ENCODE measurements at regions not wholly inside any gene's neighbourhood (a gene's known extent, or its start where the extent isn't known, plus 50 kb on each side); places are given as distances from the start of the nearest gene placed in this dataset.

DNA sequence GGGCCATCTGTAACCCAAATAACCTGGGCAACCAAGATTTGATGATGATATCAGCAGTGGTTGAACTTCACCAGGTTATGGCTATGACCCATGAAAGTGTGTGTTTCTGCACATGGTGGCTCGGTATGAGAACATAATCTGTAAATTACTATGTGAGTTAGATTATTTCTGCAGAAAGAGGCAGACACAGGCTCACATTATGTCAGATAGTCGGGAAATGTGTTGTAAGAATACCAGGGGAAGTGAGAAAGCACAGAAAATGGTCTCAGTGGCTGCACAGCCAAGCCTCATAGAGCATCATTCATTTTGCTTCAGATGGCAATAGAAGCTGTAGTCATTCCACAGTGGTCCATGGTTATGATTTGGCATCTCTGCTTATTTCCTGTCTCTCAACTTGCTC, 63.0 kb upstream of the RBPJ start:
- POLR2A ChIA-PET (ENCODE audit: partially characterized antibody), result no interaction called here
- no peak overlapping the region for H3K9ac ChIP-seq (replicated peaks in 1 of 4; ENCODE audit: extremely low read depth in 1 of 4, low read depth in 3 of 4, low read length in 3 of 4)
- FAIRE-seq, result no peak
- TF ChIP-seq RNF2 (IDR thresholded peaks at IDR 0.05; ENCODE audit: borderline replicate concordance, low read depth, low read length, missing control alignments, poor library complexity, severe bottlenecking) (no peak), POLR2AphosphoS5 (IDR thresholded peaks at IDR 0.05; ENCODE audit: low read depth, low read length) (no peak), EGR1 (IDR thresholded peaks at IDR 0.05; ENCODE audit: borderline replicate concordance, low read depth, low read length) (no peak), JUND (IDR thresholded peaks at IDR 0.05; ENCODE audit: low read length) (no peak), SIRT6 (IDR thresholded peaks at IDR 0.05; ENCODE audit: low read length) (no peak), SP4 (IDR thresholded peaks at IDR 0.05; ENCODE audit: low read length) (no peak), EZH2 (IDR thresholded peaks at IDR 0.05; ENCODE audit: low read depth, low read length, severe bottlenecking) (no peak), HDAC6 (IDR thresholded peaks at IDR 0.05; ENCODE audit: low read depth, low read length) (no peak), GTF2F1 (IDR thresholded peaks at IDR 0.05; ENCODE audit: borderline replicate concordance, low read depth, low read length) (no peak), CHD2 (IDR thresholded peaks at IDR 0.05; ENCODE audit: low read length) (no peak), ZNF274 (IDR thresholded peaks at IDR 0.05; ENCODE audit: borderline replicate concordance, extremely low read depth, low read length) (no peak), POLR2A (IDR thresholded peaks at IDR 0.05; ENCODE audit: control extremely low read depth in 1 of 2, low read depth in 2 of 2, low read length in 2 of 2) (no peak), POU5F1 (IDR thresholded peaks at IDR 0.05; ENCODE audit: low read depth, low read length) (no peak), SUZ12 (IDR thresholded peaks at IDR 0.05; ENCODE audit: low read length) (no peak)

More for the DNA sequence above, 63.0 kb upstream of the RBPJ start:
- Histone ChIP-seq H3K56ac (replicated peaks; ENCODE audit: insufficient read length, low read depth, low read length) (no peak overlapping the region), H4K91ac (replicated peaks; ENCODE audit: insufficient read length, low read length) (no peak overlapping the region), H3K9me3 (ENCODE audit: insufficient read depth in 2 of 2, low read depth in 1 of 2, low read length in 1 of 2) (no peaks in the 10 kb centered on the region), H3K4me3 (ENCODE audit: extremely low read depth in 1 of 4, insufficient read depth in 2 of 4, low read depth in 3 of 4, low read length in 4 of 4) (no peak overlapping the region), H3K79me2 (ENCODE audit: control insufficient read depth in 1 of 2, insufficient read depth in 2 of 2, low read length in 2 of 2) (no peaks in the 10 kb centered on the region), H4K8ac (ENCODE audit: extremely low read depth, insufficient read depth, low read length) (no peak overlapping the region), H3K4me2 (ENCODE audit: insufficient read depth in 1 of 2, low read depth in 2 of 2, low read length in 2 of 2) (no peak overlapping the region), H2BK120ac (replicated peaks; ENCODE audit: low read depth, low read length) (no peak overlapping the region), H3K27me3 (replicated peaks in 1 of 4; ENCODE audit: control insufficient read depth in 3 of 4, extremely low read depth in 1 of 4, insufficient read depth in 3 of 4, low read length in 3 of 4) (no peaks in the 10 kb centered on the region), H2BK20ac (ENCODE audit: low read length) (no peak overlapping the region), H3K4me1 (replicated peaks in 1 of 4; ENCODE audit: control insufficient read depth in 3 of 4, insufficient read depth in 4 of 4, low read length in 3 of 4) (peaks cover 0 to 3% (median 0%) of the 10 kb centered on the region in 4 experiments; a peak in 1 of 7 replicates), H2AFZ (ENCODE audit: low read length) (no peak overlapping the region), H2BK15ac (ENCODE audit: low read length) (no peak overlapping the region), H3K18ac (ENCODE audit: extremely low read depth, low read length) (no peak overlapping the region), H3K23ac (ENCODE audit: insufficient read length) (no peak overlapping the region), H3K14ac (ENCODE audit: insufficient read length) (no peak overlapping the region), H2AK5ac (ENCODE audit: low read depth, low read length) (no peak overlapping the region), H2BK12ac (ENCODE audit: low read depth, low read length) (no peak overlapping the region), H3K27ac (ENCODE audit: low read depth, low read length) (no peak overlapping the region), H3K79me1 (ENCODE audit: low read depth, low read length) (no peaks in the 10 kb centered on the region), H3K4ac (replicated peaks; ENCODE audit: insufficient read length, low read depth, low read length) (no peak overlapping the region), H3K23me2 (ENCODE audit: low read depth, low read length) (no peaks in the 10 kb centered on the region), H4K5ac (ENCODE audit: insufficient read length, low read depth, low read length) (no peak overlapping the region), H2BK5ac (ENCODE audit: low read depth, low read length) (no peak overlapping the region), H4K20me1 (replicated peaks in 1 of 2; ENCODE audit: control insufficient read depth in 1 of 2, insufficient read depth in 2 of 2, low read length in 2 of 2) (no peaks in the 10 kb centered on the region), H3K36me3 (ENCODE audit: control insufficient read depth in 2 of 4, insufficient read depth in 4 of 4, low read length in 3 of 4) (no peaks in the 10 kb centered on the region)
- CTCF ChIA-PET (ENCODE audit: partially characterized antibody), result no interaction called here
- 93% methylated on average over 2 of the region's 2 CpGs; no CpG with 5 or more reads in 1 of the 2 experiments for WGBS, 2 experiments (ENCODE audit: extremely low coverage in 1 of 2, insufficient coverage in 1 of 2, insufficient read length in 1 of 2, insufficient replicate concordance in 2 of 2, low coverage in 1 of 2, low lambda C conversion rate in 2 of 2, missing lambda C conversion rate in 1 of 2)
- no peak for DNase-seq (ENCODE audit: low read depth in 1 of 2, low spot score in 2 of 2)

All from H1 (cell line).